ENCODE measurements at regions not wholly inside any gene's neighbourhood (a gene's known extent, or its start where the extent isn't known, plus 50 kb on each side); places are given as distances from the start of the nearest gene placed in this dataset.

- no peaks in the 10 kb centered on the region for H3K79me2 ChIP-seq (ENCODE audit: control insufficient read depth, insufficient read depth, low read length, unreplicated experiment)
- no peaks in the 10 kb centered on the region for H3K36me3 ChIP-seq (ENCODE audit: insufficient read depth, low read length)
- peaks cover 23% of the 10 kb centered on the region for H3K4me1 ChIP-seq (ENCODE audit: control insufficient read depth, insufficient read depth, low read length, unreplicated experiment)
- no peak overlapping the region for H3K4me3 ChIP-seq (ENCODE audit: low read depth, low read length)
- no peaks in the 10 kb centered on the region for H3K27me3 ChIP-seq (ENCODE audit: insufficient read depth, low read length)
- no peak overlapping the region for H2AFZ ChIP-seq (ENCODE audit: low read length, unreplicated experiment)
- no peak overlapping the region for H3K27ac ChIP-seq (ENCODE audit: low read depth, low read length)
Measured at GRCh38 chr4:15239866-15240265, 188.0 kb upstream of the C1QTNF7 start.

GRCh38 chr4:15240764-15241163 is 187.1 kb upstream of the C1QTNF7 start:
- Histone ChIP-seq H3K27ac (ENCODE audit: low read depth, low read length) (no peak overlapping the region), H2AFZ (ENCODE audit: low read length, unreplicated experiment) (no peak overlapping the region), H3K79me2 (ENCODE audit: control insufficient read depth, insufficient read depth, low read length, unreplicated experiment) (no peaks in the 10 kb centered on the region), H3K27me3 (ENCODE audit: insufficient read depth, low read length) (no peaks in the 10 kb centered on the region), H3K36me3 (ENCODE audit: insufficient read depth, low read length) (no peaks in the 10 kb centered on the region), H3K4me3 (ENCODE audit: low read depth, low read length) (no peak overlapping the region), H3K4me1 (ENCODE audit: control insufficient read depth, insufficient read depth, low read length, unreplicated experiment) (peaks cover 19% of the 10 kb centered on the region)

DNA sequence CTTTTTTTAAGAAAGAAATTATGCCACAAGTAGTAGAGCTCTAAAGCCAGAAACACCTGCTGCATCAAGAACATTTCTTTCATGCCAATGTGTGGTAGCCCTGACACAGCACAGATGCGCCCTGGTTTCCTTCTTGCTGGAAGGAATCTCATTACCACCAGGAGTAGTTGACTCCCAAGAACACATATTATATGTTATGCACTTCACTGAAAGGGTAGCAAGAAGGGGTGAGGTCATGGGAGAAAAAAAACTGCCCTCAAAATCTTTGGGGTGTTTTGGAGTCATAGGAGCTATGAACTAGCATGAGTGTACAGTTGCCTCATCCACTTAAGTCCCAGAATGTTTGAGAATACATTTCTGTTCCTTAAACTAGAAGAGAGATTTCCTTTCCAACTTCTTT is 185.8 kb upstream of the C1QTNF7 start:
- Histone ChIP-seq H2AFZ (ENCODE audit: low read length, unreplicated experiment) (no peak overlapping the region), H3K27ac (ENCODE audit: low read depth, low read length) (no peak overlapping the region), H3K79me2 (ENCODE audit: control insufficient read depth, insufficient read depth, low read length, unreplicated experiment) (no peaks in the 10 kb centered on the region), H3K36me3 (ENCODE audit: insufficient read depth, low read length) (no peaks in the 10 kb centered on the region), H3K27me3 (ENCODE audit: insufficient read depth, low read length) (no peaks in the 10 kb centered on the region), H3K4me3 (ENCODE audit: low read depth, low read length) (no peak overlapping the region), H3K4me1 (ENCODE audit: control insufficient read depth, insufficient read depth, low read length, unreplicated experiment) (peaks cover 19% of the 10 kb centered on the region)

DNA sequence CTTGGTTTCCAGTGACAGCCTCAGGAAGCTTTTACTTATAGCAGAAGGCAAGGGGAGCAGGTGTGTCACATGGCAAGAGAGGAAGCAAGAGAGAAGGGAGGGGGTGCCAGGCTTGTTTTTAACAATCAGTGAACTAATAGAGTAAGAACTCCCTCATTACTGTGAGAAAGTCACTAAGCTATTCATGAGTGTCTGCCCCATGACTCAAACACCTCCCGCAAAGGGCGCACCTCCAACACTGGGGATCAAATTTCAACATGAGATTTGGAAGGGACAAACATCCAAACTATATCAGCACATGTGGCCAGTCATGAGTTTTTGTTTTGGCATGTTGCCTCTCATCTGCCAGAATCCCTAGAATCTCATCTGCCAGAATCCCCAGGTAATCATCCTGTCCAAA is 183.5 kb upstream of the C1QTNF7 start:
- no peaks in the 10 kb centered on the region for H3K79me2 ChIP-seq (ENCODE audit: control insufficient read depth, insufficient read depth, low read length, unreplicated experiment)
- no peak overlapping the region for H2AFZ ChIP-seq (ENCODE audit: low read length, unreplicated experiment)
- H3K4me3 ChIP-seq (ENCODE audit: low read depth, low read length): no peak overlapping the region
- H3K27ac ChIP-seq (ENCODE audit: low read depth, low read length): no peak overlapping the region
- H3K4me1 ChIP-seq (ENCODE audit: control insufficient read depth, insufficient read depth, low read length, unreplicated experiment): peaks cover 19% of the 10 kb centered on the region
- no peaks in the 10 kb centered on the region for H3K36me3 ChIP-seq (ENCODE audit: insufficient read depth, low read length)
- H3K27me3 ChIP-seq (ENCODE audit: insufficient read depth, low read length): no peaks in the 10 kb centered on the region

GRCh38 chr4:15245006-15245530 is 182.8 kb upstream of the C1QTNF7 start:
- no peak overlapping the region for H2AFZ ChIP-seq (ENCODE audit: low read length, unreplicated experiment)
- H3K36me3 ChIP-seq (ENCODE audit: insufficient read depth, low read length): no peaks in the 10 kb centered on the region
- no peaks in the 10 kb centered on the region for H3K79me2 ChIP-seq (ENCODE audit: control insufficient read depth, insufficient read depth, low read length, unreplicated experiment)
- no peaks in the 10 kb centered on the region for H3K27me3 ChIP-seq (ENCODE audit: insufficient read depth, low read length)
- no peak overlapping the region for H3K4me3 ChIP-seq (ENCODE audit: low read depth, low read length)
- H3K4me1 ChIP-seq (ENCODE audit: control insufficient read depth, insufficient read depth, low read length, unreplicated experiment): peaks cover 13% of the 10 kb centered on the region
- no peak overlapping the region for H3K27ac ChIP-seq (ENCODE audit: low read depth, low read length)

DNA sequence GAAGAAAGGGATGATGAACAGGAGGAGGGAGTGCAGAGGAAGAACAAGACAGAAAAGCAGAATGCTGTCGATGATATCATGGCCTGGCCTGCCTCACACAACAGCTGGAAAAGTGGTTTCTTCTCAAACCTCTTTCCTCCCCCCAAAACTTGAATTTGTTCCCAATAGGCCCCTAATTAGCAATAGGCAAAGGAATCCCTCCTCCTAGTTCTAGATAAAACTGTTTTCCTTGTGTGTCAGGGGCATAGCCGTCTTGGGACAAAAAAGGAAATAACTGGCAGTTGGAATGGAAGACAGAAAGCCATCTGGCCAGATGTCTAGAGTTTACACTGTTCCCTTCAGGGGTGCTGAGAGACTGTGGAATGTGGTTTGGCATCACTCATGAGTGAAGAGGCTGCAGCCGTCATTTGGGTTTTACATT is 177.8 kb upstream of the C1QTNF7 start:
- H3K4me1 ChIP-seq (ENCODE audit: control insufficient read depth, insufficient read depth, low read length, unreplicated experiment): no peaks in the 10 kb centered on the region
- no peak overlapping the region for H2AFZ ChIP-seq (ENCODE audit: low read length, unreplicated experiment)
- no peak overlapping the region for H3K4me3 ChIP-seq (ENCODE audit: low read depth, low read length)
- H3K79me2 ChIP-seq (ENCODE audit: control insufficient read depth, insufficient read depth, low read length, unreplicated experiment): no peaks in the 10 kb centered on the region
- H3K27ac ChIP-seq (ENCODE audit: low read depth, low read length): no peak overlapping the region
- no peaks in the 10 kb centered on the region for H3K36me3 ChIP-seq (ENCODE audit: insufficient read depth, low read length)
- no peaks in the 10 kb centered on the region for H3K27me3 ChIP-seq (ENCODE audit: insufficient read depth, low read length)

- H3K79me2 ChIP-seq (ENCODE audit: control insufficient read depth, insufficient read depth, low read length, unreplicated experiment): no peaks in the 10 kb centered on the region
Measured at GRCh38 chr4:15253349-15253748, 174.5 kb upstream of the C1QTNF7 start.

GRCh38 chr4:15254236-15254880 is 173.5 kb upstream of the C1QTNF7 start:
- H2AFZ ChIP-seq (ENCODE audit: low read length, unreplicated experiment): no peak overlapping the region
- H3K27ac ChIP-seq (ENCODE audit: low read depth, low read length): no peak overlapping the region
- no peaks in the 10 kb centered on the region for H3K4me1 ChIP-seq (ENCODE audit: control insufficient read depth, insufficient read depth, low read length, unreplicated experiment)
- H3K27me3 ChIP-seq (ENCODE audit: insufficient read depth, low read length): peaks cover 16% of the 10 kb centered on the region; the same call in 1 of the 2 replicates
- H3K79me2 ChIP-seq (ENCODE audit: control insufficient read depth, insufficient read depth, low read length, unreplicated experiment): no peaks in the 10 kb centered on the region
- H3K4me3 ChIP-seq (ENCODE audit: low read depth, low read length): no peak overlapping the region
- H3K36me3 ChIP-seq (ENCODE audit: insufficient read depth, low read length): no peaks in the 10 kb centered on the region

More at GRCh38 chr4:15253349-15253748, 174.5 kb upstream of the C1QTNF7 start:
- Histone ChIP-seq H3K4me3 (ENCODE audit: low read depth, low read length) (no peak overlapping the region), H2AFZ (ENCODE audit: low read length, unreplicated experiment) (no peak overlapping the region), H3K27me3 (ENCODE audit: insufficient read depth, low read length) (peaks cover 14% of the 10 kb centered on the region; the same call in 1 of the 2 replicates), H3K27ac (ENCODE audit: low read depth, low read length) (no peak overlapping the region), H3K4me1 (ENCODE audit: control insufficient read depth, insufficient read depth, low read length, unreplicated experiment) (no peaks in the 10 kb centered on the region), H3K36me3 (ENCODE audit: insufficient read depth, low read length) (no peaks in the 10 kb centered on the region)

- H3K27me3 ChIP-seq (ENCODE audit: insufficient read depth, low read length): peaks cover 16% of the 10 kb centered on the region; the same call in 1 of the 2 replicates
- no peak overlapping the region for H3K27ac ChIP-seq (ENCODE audit: low read depth, low read length)
- H3K4me1 ChIP-seq (ENCODE audit: control insufficient read depth, insufficient read depth, low read length, unreplicated experiment): no peaks in the 10 kb centered on the region
- H3K4me3 ChIP-seq (ENCODE audit: low read depth, low read length): no peak overlapping the region
- no peak overlapping the region for H2AFZ ChIP-seq (ENCODE audit: low read length, unreplicated experiment)
- H3K79me2 ChIP-seq (ENCODE audit: control insufficient read depth, insufficient read depth, low read length, unreplicated experiment): no peaks in the 10 kb centered on the region
- no peaks in the 10 kb centered on the region for H3K36me3 ChIP-seq (ENCODE audit: insufficient read depth, low read length)
Measured at GRCh38 chr4:15255537-15255936, 172.3 kb upstream of the C1QTNF7 start.

DNA sequence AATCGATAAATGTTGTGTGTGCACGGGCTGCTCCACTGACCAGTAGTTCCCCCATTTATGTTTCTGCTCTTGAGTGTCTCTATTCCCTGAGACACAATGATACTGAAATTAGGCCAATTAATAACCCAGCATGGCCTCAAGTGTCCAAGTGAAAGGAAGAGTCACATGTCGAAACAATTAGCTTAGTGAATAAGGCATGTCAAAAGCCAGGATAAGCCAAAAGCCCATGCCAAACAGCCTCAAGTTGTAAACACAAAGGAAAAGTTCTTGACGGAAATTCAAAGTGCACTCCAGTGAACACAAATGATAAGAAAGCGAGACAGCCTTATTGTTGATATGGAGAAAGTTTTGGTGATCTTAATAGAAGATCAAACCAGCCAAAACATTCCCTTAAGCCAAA is 167.1 kb upstream of the C1QTNF7 start:
- H3K36me3 ChIP-seq (ENCODE audit: insufficient read depth, low read length): no peaks in the 10 kb centered on the region
- no peak overlapping the region for H3K27ac ChIP-seq (ENCODE audit: low read depth, low read length)
- H3K4me1 ChIP-seq (ENCODE audit: control insufficient read depth, insufficient read depth, low read length, unreplicated experiment): no peaks in the 10 kb centered on the region
- H3K4me3 ChIP-seq (ENCODE audit: low read depth, low read length): no peak overlapping the region
- H3K27me3 ChIP-seq (ENCODE audit: insufficient read depth, low read length): peaks cover 26% of the 10 kb centered on the region; the same call in 1 of the 2 replicates
- H2AFZ ChIP-seq (ENCODE audit: low read length, unreplicated experiment): no peak overlapping the region
- no peaks in the 10 kb centered on the region for H3K79me2 ChIP-seq (ENCODE audit: control insufficient read depth, insufficient read depth, low read length, unreplicated experiment)

DNA sequence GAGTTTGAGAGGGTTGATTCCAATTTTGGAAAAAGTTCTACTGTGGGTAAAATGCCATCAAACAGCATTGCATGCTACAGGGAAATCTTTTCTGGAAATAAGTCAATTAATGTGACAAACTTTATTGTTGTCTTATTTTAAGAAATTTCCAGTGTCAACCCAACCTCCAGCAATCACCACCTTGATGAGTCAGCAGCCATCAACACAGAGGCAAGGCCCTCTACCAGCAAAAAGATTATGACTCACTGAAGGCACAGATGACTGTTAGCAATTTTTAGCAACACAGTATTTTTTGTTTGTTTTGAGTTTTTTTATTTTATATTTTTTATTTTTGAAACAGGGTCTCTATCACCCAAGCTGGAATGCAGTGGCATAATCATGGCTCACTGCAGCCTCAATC is 165.4 kb upstream of the C1QTNF7 start:
- Histone ChIP-seq H2AFZ (ENCODE audit: low read length, unreplicated experiment) (no peak overlapping the region), H3K27me3 (ENCODE audit: insufficient read depth, low read length) (peaks cover 20% of the 10 kb centered on the region; the same call in 1 of the 2 replicates), H3K4me1 (ENCODE audit: control insufficient read depth, insufficient read depth, low read length, unreplicated experiment) (no peaks in the 10 kb centered on the region), H3K79me2 (ENCODE audit: control insufficient read depth, insufficient read depth, low read length, unreplicated experiment) (no peaks in the 10 kb centered on the region), H3K27ac (ENCODE audit: low read depth, low read length) (no peak overlapping the region), H3K36me3 (ENCODE audit: insufficient read depth, low read length) (no peaks in the 10 kb centered on the region), H3K4me3 (ENCODE audit: low read depth, low read length) (no peak overlapping the region)
